Mesothelial cell of epicardium (in vitro differentiated cells): ENCODE measurements at regions not wholly inside any gene's neighbourhood (a gene's known extent, or its start where the extent isn't known, plus 50 kb on each side); places are given as distances from the start of the nearest gene placed in this dataset.

Experiments used
- DNase-seq, 2 experiments: peaks; one replicate each; pipeline ENCODE4 v3.0.0; 2021; ENCODE audit warnings: low spot score in 2 of 2; ENCODE audit not compliant: unreplicated experiment in 2 of 2
- H3K27ac Mint-ChIP-seq: 2 replicates; pipeline ENCODE4 v1.8.0; 2021; ENCODE audit warnings: mixed read lengths
- H3K27me3 Mint-ChIP-seq: 2 replicates; pipeline ENCODE4 v1.8.0; 2021; ENCODE audit warnings: low read depth, mixed read lengths
- H3K36me3 Mint-ChIP-seq: 2 replicates; pipeline ENCODE4 v1.8.0; 2021; ENCODE audit warnings: mixed read lengths
- H3K4me1 Mint-ChIP-seq: 2 replicates; pipeline ENCODE4 v1.8.0; 2021; ENCODE audit warnings: mixed read lengths
- H3K4me3 Mint-ChIP-seq: 2 replicates; pipeline ENCODE4 v1.8.0; 2021; ENCODE audit warnings: mild to moderate bottlenecking, moderate library complexity, mixed read lengths
- H3K9me3 Mint-ChIP-seq: 2 replicates; pipeline ENCODE4 v1.8.0; 2021; ENCODE audit warnings: mixed read lengths
- CTCF ChIP-seq: fragments of 200-600 bp; sonication (generic); IDR thresholded peaks from one replicate; pipeline ENCODE4 v1.5.0; 2021; ENCODE audit warnings: antibody characterized with exemption; ENCODE audit not compliant: unreplicated experiment

DNA sequence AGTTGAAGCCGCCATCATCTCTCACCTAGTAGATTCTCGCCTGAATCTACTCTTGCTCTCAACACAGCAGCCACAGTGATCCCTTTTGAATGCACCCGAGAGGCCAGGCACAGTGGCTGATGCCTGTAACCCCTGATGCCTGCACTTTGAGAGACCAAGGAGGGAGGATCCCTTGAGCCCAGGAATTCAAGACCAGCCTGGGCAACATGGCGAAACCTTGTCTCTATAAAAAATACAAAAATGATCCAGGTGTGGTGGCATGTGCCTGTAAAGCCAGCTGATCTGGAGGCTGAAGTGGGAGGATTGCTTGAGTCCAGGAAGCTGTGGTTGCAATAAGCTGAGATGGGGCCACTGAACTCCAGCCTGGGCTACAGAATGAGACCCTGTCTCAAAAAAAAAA is 60.3 kb upstream of the EML4 start:
- Mint-ChIP-seq H3K36me3 (no peaks in the 10 kb centered on the region), H3K4me3 (no peak overlapping the region), H3K9me3 (no peaks in the 10 kb centered on the region), H3K4me1 (peaks cover 20% of the 10 kb centered on the region), H3K27me3 (no peaks in the 10 kb centered on the region), H3K27ac (no peak overlapping the region)
- TF ChIP-seq CTCF = no peak
- DNase-seq = no peak

DNA sequence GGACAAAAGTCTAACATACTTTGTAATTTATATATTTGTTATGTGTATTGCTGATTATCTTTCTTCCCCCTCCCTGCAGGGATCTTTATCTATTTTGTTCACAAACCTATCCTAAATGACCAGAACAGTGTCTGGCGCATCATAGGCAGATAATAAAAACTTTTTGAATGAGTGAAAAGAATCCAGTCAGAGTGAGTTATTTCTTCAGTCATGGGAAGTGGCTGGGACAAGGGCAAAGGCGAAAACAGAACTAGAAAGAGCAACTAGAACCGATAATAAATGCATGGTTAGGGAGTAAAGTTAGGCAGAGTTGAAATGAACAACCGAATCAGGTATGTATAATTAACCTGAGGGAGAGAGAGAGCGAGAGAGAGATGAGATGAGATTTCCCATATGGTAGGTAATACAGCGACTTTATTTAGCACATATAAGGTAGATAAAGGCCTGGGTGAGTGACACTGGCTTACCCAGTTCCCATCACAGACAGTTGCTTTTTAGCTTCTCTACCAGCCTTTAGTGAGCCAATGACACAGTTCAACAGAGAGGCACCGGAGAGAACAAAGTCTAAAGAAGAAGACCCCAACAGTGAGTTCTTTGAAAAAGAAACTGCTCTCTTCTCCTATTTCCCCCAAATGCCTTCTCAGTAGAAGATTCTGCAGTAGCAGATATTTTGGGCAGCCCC is 59.1 kb upstream of the EML4 start:
- Mint-ChIP-seq H3K36me3 (no peaks in the 10 kb centered on the region), H3K27ac (no peak overlapping the region), H3K27me3 (no peaks in the 10 kb centered on the region), H3K4me3 (no peak overlapping the region), H3K9me3 (no peaks in the 10 kb centered on the region), H3K4me1 (peaks cover 15% of the 10 kb centered on the region)
- TF ChIP-seq CTCF = no peak
- no peak for DNase-seq

GRCh38 chr2:42110641-42111322 is 58.4 kb upstream of the EML4 start:
- Mint-ChIP-seq H3K27me3 (no peaks in the 10 kb centered on the region), H3K4me1 (peaks cover 14% of the 10 kb centered on the region), H3K9me3 (no peaks in the 10 kb centered on the region), H3K27ac (no peak overlapping the region), H3K36me3 (no peaks in the 10 kb centered on the region), H3K4me3 (no peak overlapping the region)
- DNase-seq = no peak
- no peak for TF ChIP-seq CTCF

GRCh38 chr2:42112418-42112817 is 56.7 kb upstream of the EML4 start:
- no peaks in the 10 kb centered on the region for H3K36me3 Mint-ChIP-seq
- no peak for TF ChIP-seq CTCF
- no peak overlapping the region for H3K4me3 Mint-ChIP-seq
- peaks cover 29% of the 10 kb centered on the region for H3K4me1 Mint-ChIP-seq
- no peak for DNase-seq
- H3K27me3 Mint-ChIP-seq = no peaks in the 10 kb centered on the region
- H3K27ac Mint-ChIP-seq = no peak overlapping the region
- no peaks in the 10 kb centered on the region for H3K9me3 Mint-ChIP-seq

GRCh38 chr2:42113452-42113851 is 55.7 kb upstream of the EML4 start:
- Mint-ChIP-seq H3K4me3 (no peak overlapping the region), H3K27me3 (no peaks in the 10 kb centered on the region), H3K36me3 (no peaks in the 10 kb centered on the region), H3K27ac (no peak overlapping the region), H3K4me1 (peaks cover 39% of the 10 kb centered on the region), H3K9me3 (no peaks in the 10 kb centered on the region)
- TF ChIP-seq CTCF = no peak
- DNase-seq = no peak
